DOHH2 (cell line): ENCODE measurements at regions not wholly inside any gene's neighbourhood (a gene's known extent, or its start where the extent isn't known, plus 50 kb on each side); places are given as distances from the start of the nearest gene placed in this dataset.

Experiments
- CTCF ChIP-seq: fragments of 200-600 bp; sonication (generic); IDR thresholded peaks from one replicate; pipeline ENCODE4 v1.5.1; 2014; ENCODE audit warnings: antibody characterized with exemption, mild to moderate bottlenecking, low read depth, low read length; ENCODE audit not compliant: poor library complexity, severe bottlenecking
- EZH2phosphoT487 ChIP-seq: fragments of 200-600 bp; sonication (generic); IDR thresholded peaks from 2 replicates; pipeline ENCODE4 v1.6.1; 2017; ENCODE audit warnings: borderline replicate concordance, mild to moderate bottlenecking, antibody characterized with exemption, low read length, moderate library complexity, mixed read lengths

- TF ChIP-seq CTCF (no peak), EZH2phosphoT487 (no peak)
Observed at GRCh38 chr4:134297765-134298164, 96.2 kb upstream of the PABPC4L start.
